CD4-positive, alpha-beta T cell treated with Interleukin-17A for 1 hour (primary cell): ENCODE measurements at regions not wholly inside any gene's neighbourhood (a gene's known extent, or its start where the extent isn't known, plus 50 kb on each side); places are given as distances from the start of the nearest gene placed in this dataset.
A peak's percentile ranks its signal among the peaks of the same experiment; 100 is the strongest.
"Not testable (repeated sequence)": the region's sequence is repeated elsewhere in the genome, so short reads cannot be mapped to it uniquely, and the experiment has no call there.

Source experiments
- DNase-seq: peaks from one replicate; pipeline ENCODE4 v3.0.0-alpha.2; 2020

GRCh38 chr18:46229641-46230040 lies 125.5 kb downstream of the HAUS1 start:
- DNase-seq = not testable (repeated sequence)

DNA sequence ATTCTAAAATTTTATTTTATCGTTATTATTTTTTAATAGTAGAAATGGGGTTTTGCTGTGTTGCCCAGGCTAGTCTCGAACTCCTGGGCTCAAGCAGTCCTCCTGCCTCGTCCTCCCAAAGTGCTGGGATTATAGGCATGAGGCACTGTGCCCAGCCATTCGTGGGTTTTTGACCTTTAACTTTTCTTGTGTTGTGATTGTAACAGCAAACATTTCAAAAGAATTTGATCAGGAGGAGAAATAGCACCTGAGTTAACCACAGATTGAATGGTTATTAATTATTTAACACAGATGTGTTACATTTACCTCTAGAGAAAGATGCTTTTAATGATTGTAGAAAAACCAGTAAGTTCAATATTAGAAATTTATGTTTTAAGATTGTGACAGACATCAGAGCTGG lies 132.0 kb downstream of the HAUS1 start:
- no peak for DNase-seq

DNA sequence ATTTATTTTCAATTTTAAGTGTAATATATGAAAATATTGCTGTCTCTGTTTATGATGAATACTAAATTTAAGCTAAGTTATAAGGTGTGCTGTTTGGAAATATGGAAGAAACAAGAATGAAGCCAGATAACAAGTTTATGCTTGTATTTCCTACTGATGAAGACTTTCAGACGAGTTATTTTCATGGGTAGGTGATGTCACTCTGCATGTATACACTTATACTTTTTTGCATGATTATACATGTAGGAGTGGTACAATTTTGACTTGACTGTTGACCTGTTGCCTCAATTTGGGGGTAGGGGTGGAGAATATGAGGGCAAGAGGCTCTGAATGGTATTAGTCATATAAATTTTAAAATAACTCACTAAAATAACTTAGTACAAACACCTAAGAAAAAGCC lies 133.7 kb downstream of the HAUS1 start:
- DNase-seq = no peak

DNA sequence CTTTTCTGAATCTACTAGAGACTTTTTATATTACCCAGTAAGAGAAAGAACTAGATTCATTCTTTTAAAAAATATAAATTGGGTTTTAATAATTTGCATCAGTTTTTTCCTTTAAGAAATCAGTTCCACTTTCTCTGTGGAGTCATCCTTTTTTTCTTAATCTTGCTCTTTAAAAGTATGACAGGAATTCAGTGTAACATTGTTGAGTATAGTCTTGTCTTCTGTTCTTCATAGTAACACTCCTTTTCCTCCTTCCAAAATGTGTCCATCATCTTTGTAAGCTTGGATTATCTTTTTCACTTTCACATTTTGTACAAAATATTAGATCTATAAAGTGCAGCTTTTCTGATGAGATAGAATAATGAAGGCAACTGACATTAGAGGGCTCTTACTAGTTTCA lies 135.4 kb downstream of the HAUS1 start:
- no peak for DNase-seq

DNA sequence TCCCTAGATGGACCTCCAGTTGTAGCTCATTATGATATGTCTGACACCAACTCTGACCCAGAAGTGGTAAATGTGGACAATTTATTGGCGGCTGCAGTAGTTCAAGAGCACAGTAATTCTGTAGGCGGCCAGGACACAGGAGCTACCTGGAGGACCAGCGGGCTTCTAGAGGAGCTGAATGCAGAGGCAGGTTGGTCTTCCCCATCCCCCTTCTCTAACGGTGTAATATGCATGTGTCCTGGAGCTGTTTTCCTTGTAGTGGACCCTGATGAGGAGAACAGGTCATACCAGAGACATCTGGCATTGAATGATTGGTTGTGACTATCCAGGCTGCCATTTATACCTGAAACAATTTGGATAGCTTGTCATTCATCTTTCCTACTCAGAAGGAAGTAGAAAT lies 135.8 kb downstream of the HAUS1 start:
- no peak for DNase-seq

- not testable (repeated sequence) for DNase-seq
Measured at GRCh38 chr18:46241393-46241792, 137.2 kb downstream of the HAUS1 start.

DNA sequence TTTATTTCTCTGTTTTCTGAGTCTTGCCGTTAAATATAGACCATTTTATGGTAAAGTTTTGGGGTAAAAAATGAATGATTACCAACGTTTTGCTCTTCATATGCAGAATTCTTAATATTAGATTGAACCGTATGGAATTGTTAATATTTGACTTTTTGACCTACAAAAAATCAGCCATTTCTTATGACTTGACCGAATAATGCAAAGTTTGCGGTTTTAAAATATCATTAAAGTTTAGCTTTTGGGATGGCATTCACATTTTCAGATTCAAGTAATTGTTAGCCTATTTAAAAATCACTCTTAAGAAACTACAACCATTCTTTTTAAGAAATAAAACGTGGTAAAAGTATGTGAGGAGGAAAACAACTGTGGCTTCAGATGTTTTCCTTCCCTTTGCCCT lies 138.0 kb downstream of the HAUS1 start:
- DNase-seq = no peak

DNA sequence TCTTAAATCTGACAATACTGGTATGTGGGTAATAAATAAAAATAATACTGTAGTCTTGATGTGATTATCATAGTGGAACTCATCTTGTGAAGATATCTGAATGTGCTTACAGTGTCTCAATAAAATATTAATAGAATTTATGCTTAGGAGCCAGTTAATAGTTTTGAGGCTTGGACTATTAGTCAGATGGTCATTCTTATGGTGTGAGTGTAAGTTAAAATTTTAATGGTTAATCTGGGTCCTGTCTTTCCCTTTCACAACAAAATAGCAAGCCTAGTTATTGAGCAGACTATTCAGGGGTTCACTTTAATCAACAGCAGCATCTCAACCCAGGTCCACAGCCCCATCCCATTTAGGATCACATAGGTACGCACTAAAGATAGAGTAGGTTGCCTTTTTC lies 138.9 kb downstream of the HAUS1 start:
- DNase-seq = no peak

DNA sequence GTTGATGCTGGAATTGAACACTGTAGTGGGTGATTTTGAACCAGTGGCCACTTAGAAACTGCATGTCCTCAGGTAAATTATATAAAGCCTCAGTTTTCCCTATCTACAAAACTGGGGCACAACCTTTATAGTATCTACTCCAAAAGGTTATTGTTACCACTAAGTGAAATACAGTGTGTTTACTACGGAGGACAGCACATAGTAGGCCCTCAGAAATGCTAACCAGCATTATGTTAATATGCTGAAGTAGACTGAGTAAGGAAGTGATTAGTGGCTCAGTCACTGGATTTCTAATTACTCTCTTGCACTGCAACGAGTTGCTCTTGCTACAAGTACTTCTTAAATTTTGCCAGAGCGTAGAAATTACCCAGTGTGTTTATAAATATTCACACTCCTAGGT lies 139.5 kb downstream of the HAUS1 start:
- DNase-seq = no peak

GRCh38 chr18:46246101-46246500 lies 141.9 kb downstream of the HAUS1 start:
- no peak for DNase-seq

DNA sequence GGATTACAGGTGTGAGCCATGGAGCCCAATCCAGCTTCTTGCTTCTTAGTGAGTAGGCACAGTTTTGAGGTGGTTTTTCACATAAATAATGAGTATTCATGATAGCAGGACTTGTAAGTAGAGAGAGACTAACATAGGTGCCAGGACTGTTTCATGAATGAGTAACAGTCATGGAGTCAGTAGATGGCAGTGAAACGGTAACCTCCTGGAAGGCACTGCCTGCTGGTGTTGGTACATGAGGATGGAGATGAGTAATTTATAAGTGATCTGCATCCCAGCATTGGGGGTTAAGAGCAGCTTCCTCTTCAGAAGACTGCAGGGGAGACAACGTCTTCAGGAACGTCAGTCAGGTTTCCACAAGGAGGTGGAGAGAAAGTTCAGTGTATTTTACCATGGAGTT lies 143.8 kb downstream of the HAUS1 start:
- no peak for DNase-seq

- DNase-seq = peak; percentile 87
Measured at GRCh38 chr18:46250084-46250811, 146.1 kb downstream of the HAUS1 start.

DNA sequence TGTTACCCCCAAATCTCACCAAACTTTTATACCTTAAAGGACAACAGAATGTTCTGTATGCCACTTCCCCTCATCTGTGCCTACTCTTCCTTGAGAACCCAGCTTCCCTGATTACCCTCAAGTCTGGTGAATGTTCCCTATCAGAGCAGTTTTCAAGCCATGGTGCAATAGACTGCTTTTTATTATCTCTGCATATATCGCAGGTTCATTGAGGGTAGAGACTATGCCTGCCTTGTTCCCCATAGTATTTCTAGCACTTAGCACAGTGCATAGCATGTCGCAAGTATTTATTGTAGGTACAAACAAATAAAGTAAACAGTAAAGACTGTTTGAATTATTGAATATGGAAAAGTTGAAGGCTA lies 146.6 kb downstream of the HAUS1 start:
- no peak for DNase-seq

- no peak for DNase-seq
Measured at GRCh38 chr18:46252759-46253158, 148.6 kb downstream of the HAUS1 start.

DNA sequence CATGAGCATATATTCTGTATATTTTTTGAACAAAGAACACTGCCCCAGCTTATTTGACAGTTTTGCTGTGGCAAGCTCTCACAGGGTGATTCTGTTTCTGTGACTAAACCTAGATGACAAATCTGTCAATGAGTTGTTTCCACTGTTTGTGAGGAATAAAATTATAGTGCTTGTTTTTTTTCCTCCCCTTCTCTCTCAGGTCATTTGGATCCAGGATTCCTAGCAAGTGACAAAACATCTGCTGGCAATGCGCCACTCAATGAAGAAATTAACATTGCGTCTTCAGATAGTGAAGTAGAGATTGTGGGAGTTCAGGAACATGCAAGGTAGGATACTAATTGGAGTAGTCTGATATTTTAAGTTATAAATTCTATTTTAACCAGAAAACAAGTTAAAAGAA lies 149.3 kb downstream of the HAUS1 start:
- no peak for DNase-seq

- no peak for DNase-seq
Measured at GRCh38 chr18:46256078-46256477, 151.9 kb downstream of the HAUS1 start.

GRCh38 chr18:46257366-46257765 lies 153.2 kb downstream of the HAUS1 start:
- DNase-seq = no peak

GRCh38 chr18:46260016-46260878 lies 156.1 kb downstream of the HAUS1 start:
- DNase-seq = no peak

DNA sequence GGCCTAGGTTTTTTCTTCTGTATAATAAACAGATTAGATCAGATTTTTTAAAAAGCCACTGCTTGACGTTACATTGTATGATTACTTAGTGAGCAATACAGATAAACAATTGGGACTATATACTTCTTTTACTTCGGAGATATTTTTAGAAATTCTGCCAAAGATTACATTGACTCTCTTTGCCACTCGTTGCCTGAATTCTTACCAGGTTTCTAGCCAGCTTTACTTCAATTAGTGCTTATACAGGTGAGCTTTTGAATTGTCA lies 156.6 kb downstream of the HAUS1 start:
- no peak for DNase-seq

GRCh38 chr18:46261799-46262198 lies 157.6 kb downstream of the HAUS1 start:
- no peak for DNase-seq

DNA sequence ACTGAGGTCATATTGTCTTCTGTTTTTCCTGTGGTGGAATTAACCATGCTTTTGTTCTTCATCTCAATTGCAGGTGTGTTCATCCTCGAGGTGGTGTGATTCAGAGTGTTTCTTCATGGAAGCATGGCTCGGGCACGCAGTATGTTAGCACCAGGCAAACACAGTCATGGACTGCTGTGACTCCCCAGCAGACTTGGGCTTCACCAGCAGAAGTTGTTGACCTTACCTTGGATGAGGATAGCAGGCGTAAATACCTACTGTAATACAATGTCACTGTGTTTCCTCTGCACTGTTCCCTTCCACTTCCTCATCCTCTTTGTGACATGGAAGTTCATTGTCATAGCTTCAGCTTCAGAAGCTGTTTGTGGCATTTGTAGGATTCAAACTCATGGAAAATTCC lies 158.7 kb downstream of the HAUS1 start:
- DNase-seq = no peak

DNA sequence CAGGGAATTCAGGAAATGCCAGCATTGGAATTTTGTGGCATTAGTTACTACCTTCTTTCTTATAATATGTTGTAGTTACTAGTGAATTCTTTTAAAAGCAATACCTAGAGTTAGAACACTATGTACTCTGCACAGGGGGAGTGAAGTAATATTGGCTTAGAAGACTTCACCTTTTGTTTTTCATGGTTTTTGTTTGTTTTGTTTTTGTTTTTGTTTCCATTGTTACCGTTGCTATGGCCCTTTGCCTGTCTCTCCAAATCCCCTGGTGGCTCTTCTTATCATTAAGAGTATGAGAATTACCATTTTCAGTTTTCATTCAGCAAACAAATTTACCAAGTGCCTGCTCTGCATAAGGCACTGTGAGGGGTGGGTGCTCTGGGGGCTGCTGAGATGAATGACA lies 160.1 kb downstream of the HAUS1 start:
- peak; percentile 50 for DNase-seq

DNA sequence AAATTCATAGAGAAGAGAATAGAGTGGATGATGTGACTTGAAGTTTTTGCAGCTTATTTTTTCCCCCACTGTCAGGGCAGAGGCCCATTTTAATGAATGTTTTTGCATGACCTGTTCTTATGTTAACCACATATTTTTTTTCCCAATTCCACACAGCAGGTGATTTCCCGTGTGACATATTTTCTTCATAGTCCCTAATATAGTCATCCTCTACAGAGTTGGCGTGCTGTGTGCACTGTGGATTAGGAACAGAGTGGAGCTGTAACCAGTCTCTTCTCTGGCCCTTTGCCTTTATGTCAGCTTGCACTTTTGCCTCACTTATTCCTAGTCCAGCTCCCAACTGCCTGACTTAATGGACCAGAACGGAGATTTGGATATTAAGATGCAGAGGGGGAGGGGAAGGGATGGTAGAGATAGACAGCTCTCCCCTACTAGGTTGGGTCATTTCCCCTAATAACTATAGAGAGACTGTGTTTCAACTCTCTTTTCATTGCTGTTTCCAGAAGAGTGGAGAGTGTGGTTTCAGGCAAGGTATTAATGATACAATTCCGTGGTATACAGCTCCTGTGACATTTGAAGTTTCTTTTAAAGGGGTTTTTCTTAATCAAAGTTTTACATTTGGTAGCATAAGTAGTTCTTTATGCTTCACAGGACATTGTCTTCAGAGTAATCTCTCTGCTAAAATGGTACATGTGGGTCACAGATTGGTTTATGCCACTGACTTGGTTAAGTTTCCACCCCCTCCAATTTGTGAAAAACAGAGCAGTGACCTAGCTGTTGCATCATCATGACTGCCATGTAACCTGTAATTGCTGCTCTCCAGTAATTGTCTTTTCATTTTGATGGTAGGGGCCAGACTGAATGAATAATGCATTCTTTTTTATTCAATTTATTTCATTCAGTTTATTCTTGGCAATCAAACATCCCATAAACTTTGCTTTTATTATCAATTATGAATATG lies 161.3 kb downstream of the HAUS1 start:
- no peak for DNase-seq

DNA sequence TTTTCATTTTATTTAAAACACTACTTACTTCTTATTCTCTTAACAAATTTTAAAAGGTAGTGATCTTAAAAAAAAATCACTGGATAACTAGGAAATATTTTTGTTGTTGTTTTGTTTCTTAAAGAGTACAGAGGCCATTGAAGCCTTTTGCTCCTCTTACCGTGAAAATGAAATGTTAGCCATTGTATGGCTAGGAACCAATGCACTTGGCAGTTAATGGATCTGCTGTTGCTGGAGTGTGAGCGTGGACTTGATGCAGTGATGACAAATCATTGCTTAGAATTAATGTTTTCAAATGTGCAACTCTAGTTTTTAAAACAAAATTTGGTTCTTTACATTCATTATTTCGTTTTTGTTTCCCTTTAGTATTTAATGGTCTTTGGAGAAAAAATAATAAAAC lies 162.3 kb downstream of the HAUS1 start:
- DNase-seq = no peak
